GM19397 (cell line): ENCODE measurements at regions not wholly inside any gene's neighbourhood (a gene's known extent, or its start where the extent isn't known, plus 50 kb on each side); places are given as distances from the start of the nearest gene placed in this dataset.
"Not testable (repeated sequence)": the region's sequence is repeated elsewhere in the genome, so short reads cannot be mapped to it uniquely, and the experiment has no call there.

Source experiments
- ATAC-seq: cut with Tn5 transposase; IDR thresholded peaks from one replicate; pipeline ENCODE4 v1.9.1; 2021; ENCODE audit warnings: mild to moderate bottlenecking, moderate library complexity; ENCODE audit not compliant: unreplicated experiment

DNA sequence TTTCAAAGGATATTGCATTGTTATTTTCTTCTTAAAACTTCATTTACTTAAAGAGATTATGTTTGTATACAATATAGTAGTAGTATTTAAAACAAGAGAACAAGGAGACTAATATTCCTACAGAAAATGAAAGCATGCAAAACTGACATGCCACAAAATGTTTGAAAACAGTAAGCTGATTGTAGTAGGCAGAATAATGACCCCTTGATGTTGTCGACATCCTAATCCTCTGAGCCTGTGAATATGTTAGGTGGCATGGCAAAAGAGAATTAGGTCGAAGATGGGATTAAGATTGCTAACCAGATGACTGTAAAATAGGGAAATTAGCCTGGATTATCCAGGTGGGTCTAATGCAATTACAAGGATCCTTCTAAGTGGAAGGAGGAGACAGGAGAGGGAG, 522.2 kb upstream of the NR3C2 start:
- ATAC-seq = no peak

DNA sequence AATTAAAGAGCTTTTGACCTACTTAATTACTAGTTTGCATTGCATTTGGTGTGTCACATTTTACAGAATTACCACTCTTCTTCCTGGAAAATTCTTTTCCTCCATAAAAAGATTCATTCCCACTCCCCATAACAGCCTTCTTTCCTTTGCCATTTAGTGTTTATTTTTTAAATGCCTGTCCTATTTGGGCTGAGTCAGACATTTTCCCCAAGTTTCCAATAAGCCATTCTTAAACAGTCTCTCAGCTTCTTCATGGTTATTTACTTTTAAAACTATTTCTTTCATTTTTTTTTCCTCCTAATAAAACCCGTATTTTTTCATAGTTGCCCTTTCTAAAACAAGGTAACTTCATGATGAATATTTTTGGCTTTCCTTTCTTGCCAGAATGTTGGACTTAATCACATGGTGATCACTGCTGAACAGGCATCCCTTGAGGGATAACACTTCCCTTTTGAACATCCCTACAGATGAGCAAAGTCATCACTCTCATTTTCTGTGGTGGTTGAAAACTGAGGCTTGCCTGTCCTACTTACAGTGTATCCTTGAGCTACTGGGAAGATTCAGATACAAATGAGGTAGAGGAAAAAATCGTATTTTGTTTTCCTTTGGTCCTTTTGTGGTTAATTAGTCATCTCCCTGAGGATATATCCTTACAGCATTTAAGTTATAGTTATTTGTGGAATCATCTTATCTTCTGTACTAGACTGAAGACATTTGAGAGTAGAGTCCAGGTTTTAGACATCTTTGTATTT, 520.5 kb upstream of the NR3C2 start:
- no peak for ATAC-seq

DNA sequence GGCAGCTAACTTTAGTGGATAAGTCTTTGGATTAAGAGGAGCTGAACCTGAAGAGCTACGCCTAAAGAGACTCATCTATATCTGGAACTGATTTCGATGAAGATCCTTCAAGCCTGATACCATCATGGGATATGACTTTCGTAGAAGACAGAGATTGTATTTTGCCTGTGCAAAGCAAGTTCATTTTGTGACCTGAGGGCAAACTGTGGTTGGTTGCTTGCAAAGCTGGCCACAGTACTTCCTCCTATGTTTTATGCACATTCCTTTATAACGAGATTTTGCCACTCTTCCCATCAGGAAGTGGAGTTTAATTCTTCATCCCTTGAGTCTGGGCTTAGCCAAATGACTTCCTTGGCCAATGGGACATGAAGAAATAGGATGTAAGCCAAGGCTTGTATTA, 519.3 kb upstream of the NR3C2 start:
- no peak for ATAC-seq

DNA sequence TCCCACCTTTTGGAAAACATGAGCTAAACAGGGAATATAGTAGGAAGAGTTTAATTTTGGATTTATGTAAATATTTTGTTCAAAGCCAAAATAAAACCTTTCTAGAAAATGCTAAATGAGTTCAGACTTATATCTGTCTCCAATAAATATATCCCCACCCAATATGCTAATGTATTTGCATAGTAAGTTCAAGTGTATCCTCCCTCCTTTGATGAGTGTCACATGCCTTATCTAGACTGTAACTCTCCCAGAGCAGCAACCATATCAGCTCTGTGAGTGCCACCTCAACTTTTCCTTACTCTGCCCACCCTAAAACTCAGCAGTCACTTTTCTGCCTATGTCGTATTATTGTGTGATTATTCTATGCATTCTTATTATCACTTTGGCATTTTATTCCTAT, 516.1 kb upstream of the NR3C2 start:
- ATAC-seq = no peak

DNA sequence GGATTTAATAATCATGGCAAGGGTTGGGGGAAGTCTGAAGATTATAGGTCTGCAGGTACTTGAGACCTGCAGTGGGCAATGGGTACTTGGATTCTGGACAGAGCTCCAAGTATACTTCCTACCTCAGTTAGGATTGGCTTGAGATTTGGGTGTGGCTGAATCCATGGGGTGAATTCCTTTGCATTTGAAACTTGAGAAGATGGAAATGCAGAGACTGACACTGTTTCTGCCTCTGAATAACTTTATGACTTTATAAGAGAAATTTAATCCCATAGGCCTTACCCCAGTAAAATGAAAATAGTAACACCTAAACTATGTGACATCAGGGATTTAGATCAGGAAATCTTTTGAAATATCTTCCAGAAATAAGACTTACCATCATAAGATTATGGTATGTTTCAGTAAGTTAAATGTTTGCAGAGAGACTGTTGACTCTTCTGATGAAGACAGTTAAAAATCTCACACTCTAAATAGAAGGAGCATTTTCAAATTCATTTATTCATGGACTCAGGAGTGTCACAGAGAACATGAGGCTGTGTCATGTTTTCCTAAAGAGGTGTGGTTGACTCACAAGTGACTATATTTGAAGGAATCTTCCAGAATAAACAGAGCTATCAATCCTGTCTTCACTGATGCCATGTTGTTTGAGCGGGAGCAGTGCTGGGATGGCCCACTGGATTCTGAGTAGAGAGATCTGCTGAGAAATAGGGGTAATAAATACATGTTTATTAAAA, 513.5 kb upstream of the NR3C2 start:
- ATAC-seq = no peak

DNA sequence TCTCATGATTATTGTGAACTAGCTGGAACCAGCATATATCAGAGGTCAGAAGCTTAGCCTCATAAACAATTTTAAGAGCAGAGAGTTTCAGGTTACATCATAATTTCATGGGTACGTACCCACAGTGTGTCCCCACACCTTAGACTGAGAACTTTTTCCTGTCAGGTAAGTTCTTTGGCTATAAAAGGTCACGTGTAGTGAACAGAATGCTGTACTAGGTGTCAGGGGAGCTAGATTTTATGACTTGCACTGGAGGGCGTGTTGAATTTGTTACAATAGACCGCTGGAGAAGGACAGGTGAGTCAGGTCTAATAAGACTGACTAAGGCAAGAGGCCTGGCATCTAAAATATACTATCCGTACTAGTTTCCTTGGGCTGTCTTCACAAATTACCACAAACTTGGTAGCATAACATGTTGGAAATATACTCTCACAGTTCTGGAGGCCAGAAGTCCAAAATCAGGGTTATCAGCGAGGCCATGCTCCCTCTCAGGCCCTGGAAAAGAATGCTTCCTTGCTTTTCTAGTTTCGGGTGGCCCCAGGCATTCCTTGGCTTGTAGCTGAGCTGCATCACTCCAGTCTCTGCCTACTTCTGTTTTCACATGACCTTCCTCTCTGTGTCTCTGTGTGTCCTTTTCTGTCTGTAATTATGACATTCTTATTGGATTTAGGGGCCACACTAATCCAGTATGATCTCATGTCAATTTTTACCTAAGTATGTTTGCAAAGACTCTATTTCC, 512.0 kb upstream of the NR3C2 start:
- no peak for ATAC-seq

DNA sequence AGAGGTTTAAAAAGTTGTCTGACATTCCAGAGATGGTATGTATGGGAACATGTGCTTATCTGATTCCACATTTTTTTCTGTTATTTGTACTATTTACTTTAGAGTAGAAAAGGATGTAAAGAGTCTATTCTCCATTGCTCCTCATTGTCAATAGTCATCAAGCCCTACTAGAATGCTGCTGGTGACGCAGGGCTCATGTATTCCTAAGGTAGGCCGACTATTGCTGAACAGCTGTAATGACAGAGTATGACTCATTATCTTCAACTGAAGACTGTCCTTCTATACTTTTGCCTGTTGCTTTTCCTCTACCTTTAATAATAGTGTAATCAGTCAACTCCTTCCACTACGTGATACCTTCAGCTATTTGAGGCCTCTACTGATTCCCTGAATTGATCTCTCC, 509.1 kb upstream of the NR3C2 start:
- ATAC-seq = no peak

DNA sequence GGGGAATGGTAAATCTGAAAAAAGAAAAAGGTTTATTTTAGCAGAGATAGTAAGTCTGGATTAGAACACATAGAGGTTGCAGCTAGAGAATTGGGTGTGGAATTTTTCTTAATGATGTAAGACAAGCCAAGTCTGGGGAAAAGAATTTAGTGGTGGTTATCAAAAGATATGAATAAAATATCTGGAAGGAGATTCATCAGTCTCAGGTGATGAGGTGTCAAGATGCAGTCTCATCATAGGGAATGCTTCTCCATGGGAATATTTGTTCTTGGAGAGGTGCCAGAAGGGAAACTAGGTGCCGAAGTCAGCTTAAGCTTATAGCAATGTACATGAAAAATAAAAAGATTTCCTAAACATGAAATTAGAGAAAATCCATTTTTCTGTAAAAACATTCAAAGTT, 504.1 kb upstream of the NR3C2 start:
- no peak for ATAC-seq

DNA sequence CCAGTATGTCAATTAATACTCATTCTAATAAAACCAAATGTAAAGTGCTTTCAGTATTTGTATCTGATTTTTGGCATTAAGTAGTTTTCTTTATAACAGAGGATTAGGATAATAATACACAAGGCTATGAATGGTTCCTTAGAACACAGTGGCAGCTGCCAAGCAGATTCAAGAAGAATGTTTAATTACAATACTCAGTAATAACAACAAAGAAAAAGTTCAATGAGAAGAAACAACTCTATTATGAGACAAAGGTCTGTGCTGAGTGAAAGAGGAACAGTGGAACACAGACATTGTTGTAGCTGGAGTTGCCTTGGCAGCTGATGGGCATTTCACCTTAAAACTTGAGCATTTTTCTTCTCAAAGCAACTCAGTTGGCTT, 502.6 kb upstream of the NR3C2 start:
- no peak for ATAC-seq

DNA sequence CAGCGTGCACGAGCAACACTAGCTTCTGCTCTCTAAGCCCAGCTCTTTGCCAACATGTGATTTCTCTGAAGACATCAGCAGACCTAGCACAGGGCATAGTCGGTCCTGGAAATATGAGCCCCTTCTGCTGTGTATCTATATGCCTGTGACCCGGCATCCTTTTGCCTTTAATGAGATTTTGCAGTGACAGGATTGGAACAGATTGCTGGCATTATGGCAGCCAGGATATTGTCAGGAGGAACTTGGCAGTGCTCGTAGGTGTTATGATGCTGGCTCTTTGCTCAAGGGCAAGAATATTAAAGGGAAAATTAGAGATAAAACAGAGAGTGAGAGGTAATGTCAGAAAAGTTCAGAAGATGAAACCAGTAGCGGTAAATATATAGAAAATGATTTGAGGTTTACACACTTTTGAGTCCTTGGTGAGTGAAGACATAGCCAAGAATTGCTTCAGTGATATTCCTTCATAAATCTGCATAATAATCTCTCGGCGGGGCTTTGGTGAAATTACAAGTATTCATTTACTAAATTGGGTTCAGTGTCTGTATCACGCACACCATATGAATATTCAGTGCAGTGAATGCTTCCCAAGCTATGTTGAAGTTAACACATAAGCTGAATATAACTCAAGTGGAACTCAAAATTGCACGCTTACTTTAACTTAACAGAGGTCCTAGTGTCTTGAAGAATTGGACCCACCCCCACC, 502.1 kb upstream of the NR3C2 start:
- no peak for ATAC-seq

DNA sequence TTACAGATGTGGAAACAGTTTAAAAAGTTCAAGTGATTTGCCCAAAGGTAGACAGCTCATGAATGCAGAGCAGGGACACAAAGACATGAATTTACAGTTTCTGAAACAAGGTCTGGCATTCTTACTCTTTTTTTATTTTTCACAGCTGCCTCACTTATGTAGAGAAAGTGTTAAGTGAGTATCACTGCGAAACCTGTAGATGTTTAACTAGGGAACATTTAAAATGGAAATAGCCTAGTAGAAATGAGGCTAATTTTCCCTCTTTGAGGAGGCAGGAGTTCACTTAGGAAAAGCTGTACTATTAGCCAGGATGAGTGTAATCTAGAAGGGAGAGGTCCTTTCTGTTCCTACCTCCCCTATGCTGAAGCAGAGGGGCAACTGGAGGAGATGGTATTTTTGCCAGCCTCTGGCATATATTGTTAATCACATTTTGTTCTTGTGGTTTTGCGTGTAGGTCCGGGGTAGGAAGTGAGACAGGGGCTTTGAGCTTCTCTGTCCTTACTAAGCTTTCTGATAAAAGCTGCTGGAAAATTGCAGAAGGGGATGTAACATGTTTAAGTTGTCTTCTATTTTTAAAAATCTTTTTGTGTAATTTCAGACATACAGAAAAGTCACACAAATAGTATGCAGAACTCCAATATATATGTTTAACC, 492.8 kb upstream of the NR3C2 start:
- no peak for ATAC-seq

DNA sequence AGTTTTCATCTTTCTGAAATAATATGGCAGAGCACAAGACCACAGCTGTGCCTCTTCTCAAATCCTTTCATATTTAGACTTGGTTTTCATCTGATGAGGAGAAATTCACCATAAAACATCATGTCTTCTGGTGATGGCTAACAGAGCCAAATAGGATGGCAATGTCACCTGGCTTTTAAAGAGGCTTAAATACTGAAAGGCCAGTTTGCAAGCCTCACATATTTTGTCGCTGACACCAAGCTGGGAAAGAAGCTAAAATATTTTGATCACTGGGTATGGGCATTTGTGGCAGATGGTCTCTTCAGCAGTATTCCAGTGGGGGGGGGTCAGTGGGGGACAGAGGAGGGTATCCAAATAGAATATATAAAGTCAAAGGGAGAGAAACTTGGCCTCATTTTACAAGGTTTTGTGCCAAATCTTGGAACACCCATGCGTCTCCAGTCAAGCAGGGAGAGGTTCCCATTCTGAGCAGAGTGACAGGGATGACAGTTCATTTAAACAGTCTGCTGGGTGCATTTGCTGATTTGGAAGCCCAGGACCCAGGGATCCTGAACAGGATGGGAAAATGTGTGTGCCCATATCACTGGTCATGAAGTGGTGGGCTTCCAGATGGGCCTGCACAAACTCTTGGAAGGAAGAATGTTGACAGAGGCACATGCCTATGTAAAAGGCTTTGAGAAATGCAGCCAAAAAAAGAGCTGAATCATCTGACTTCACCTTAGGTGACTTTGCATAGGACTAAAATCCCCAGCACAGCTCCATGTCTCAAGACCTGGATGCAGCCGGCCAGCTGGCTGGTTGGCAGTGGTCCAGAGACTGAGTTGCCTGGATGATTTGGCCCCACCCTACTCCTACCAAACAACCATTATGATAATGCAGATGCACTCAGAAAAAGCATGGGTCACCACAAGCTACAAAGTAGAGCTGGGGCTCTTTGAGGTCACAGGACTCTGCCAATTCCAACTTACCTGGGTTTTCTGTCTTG, 484.4 kb upstream of the NR3C2 start:
- ATAC-seq = no peak

DNA sequence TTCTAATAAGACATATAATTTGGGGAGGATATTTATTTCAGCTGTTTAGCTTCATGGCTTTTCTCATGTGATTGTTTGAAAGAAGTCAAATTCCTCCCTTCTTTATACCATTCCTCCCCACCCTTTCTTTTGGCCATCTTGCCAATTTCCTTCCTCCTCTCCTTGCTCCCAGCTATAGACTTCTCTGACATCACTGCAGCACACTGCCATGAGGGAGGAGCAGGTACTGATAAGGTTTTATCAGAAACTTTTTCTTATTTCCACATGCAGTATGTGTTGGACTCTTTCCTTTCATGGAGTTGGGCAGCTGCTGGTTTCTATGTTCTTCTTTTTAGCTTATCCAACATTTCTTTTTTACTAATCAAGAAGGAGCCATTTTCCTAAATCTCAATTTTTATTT, 481.7 kb upstream of the NR3C2 start:
- ATAC-seq = no peak

DNA sequence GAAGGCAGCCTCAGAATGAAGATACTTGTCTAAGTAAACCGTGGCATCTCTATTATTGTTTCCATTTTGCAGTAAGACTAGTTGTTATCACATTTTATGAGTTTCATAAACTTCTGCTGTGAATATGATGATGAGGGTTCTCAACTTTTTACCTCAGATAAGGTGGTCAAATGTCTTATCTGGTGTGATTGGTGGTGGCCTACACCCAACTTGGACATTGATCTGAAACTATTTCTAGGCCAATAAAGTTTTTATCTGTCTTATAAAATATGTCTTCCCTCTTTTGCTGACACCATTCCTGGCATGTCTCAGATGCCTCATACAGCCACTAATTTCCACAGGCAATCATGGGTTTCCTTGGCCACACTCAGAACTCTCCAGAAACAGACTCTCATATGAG, 480.3 kb upstream of the NR3C2 start:
- ATAC-seq = no peak

DNA sequence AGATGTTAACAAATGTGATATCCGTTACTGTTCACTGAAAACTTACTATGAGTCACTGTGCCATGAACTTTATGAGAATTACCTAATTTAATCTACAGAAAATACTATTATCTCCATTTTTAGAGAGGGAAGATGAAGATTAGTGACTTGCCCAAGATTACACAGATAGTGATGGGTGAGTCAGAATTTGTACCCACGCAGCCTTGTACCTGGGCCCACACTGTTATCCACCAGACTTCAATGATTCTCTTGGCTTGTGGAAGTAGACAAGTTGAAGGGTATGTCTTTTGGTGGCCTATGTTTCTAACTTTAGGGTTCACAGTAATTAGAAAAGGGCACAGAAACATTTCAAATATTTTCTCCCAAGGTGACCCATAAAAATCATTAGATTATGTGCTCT, 472.5 kb upstream of the NR3C2 start:
- ATAC-seq = no peak

DNA sequence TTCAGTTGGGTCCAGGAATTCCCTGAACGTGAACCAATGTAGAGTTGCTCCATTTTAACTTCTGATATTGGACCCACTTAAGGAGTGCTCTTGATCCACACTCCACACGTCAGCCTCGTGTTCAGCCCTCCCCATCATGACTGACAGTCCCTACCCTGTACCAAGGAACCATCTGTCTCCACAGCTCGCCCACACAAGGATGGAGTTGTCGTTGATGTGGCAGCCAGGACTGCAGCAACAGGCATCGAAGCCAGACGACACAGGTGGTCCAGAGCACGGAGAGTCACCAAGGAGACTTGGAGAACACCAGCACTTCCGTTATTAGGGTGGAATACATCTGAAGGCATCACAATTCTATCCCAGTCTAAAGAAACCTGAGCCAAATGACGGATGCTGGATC, 472.1 kb upstream of the NR3C2 start:
- ATAC-seq = no peak

DNA sequence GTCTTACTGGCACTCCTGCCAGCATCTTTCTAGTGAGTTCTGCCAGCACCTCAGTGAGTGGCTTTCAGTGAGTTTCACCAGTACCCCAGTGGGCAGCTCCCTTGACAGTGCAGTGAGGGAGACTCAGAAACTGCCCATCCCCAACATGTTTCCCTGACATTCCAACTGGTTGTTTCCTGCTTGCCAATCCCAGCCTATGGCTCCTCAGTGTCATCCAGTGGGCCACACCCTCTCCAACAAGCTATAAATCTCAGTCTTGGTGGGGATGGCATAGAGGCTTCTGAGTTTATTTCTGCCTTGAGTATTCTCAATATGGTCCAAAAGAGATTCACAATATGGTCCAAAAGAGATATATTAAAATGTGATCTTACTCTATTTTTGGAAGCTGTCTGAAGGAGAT, 461.2 kb upstream of the NR3C2 start:
- no peak for ATAC-seq

DNA sequence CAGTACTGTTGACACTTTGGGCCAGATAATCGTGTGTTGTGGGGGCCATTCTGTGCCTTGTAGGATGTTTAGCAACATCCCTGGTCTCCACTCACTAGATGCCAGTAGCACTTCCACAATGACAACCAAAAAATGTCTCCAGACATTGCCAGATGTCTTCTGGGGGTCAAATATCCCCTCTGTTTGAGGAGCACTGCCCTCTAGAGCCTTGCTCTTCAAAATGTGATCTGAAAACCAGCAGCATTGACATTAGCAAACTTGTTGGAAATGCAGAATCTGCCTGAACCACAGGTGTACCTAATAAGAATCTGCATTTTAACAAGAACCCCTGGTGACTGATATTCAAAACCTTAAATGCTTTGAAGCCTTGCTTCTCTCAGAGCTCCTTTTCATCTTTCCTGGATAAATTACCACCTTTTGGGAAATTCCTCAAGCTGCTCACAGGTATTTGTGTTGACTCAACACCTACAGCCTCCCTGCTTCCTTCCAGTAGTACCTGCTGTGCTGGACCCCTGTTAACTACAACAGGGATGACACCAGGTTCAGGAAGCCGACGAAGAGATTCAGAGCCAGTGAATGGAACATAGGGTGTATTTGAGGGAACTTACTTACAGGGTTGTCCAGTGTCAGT, 459.0 kb upstream of the NR3C2 start:
- ATAC-seq = no peak

DNA sequence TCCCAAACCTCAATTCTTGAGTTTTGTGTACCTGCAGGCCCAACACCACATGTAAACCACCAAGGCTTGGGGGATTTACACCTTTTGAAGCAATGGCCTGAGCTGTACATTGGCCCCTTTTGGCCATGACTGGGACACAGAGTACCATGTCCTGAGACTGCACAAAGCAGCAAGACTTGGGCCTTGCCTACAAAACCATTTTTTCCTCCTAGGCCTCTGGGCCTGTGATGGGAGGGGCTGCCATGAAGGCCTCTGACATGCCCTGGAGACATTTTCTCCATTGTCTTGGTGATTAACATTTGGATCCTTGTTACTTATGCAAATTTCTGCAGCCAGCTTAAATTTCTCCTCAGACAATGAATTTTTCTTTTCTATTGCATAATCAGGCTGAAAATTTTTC, 455.9 kb upstream of the NR3C2 start:
- not testable (repeated sequence) for ATAC-seq
